IMR-90 (cell line): ENCODE measurements at regions not wholly inside any gene's neighbourhood (a gene's known extent, or its start where the extent isn't known, plus 50 kb on each side); places are given as distances from the start of the nearest gene placed in this dataset.

Experiments
- ATAC-seq: fragments of 200-7000 bp; cut with Tn5 transposase; 2 replicates; pipeline ENCODE4 v1.9.1; 2020; ENCODE audit warnings: low read depth, mild to moderate bottlenecking, moderate library complexity
- BruUV-seq: library from RNA; stranded (reverse); fragments of 400-500 nt; replicated peaks from 2 replicates; lab custom pipeline; 2021; lab: Mats Ljungman, UMichigan
- CTCF ChIA-PET: fragments of 300-600 bp; formaldehyde crosslinking; extraction: SDS; loops from one replicate; lab custom pipeline; 2021; ENCODE audit warnings: antibody characterized with exemption; lab: Yijun Ruan, JAX
- POLR2A ChIA-PET: fragments of 300-600 bp; sonication (Branson Sonifier 250); formaldehyde crosslinking; loops from one replicate; lab custom pipeline; 2022; ENCODE audit warnings: antibody characterized with exemption; ENCODE audit not compliant: unreplicated experiment; lab: Charles Lee
- DNase-seq: peaks from one replicate; pipeline ENCODE4 v3.0.0; 2013
- H2AFZ ChIP-seq: replicated peaks from 2 replicates; pipeline ENCODE3; 2013; ENCODE audit warnings: low read length, mild to moderate bottlenecking; ENCODE audit not compliant: poor library complexity
- H2AK5ac ChIP-seq: 2 replicates; pipeline ENCODE4 v1.6.1; 2013; ENCODE audit warnings: low read depth, low read length, inconsistent platforms
- H2AK9ac ChIP-seq: replicated peaks from 2 replicates; pipeline ENCODE3; 2013; ENCODE audit warnings: mild to moderate bottlenecking, low read depth, low read length, moderate library complexity; ENCODE audit not compliant: poor library complexity
- H2BK120ac ChIP-seq: 2 replicates; pipeline ENCODE4 v1.6.1; 2013; ENCODE audit warnings: low read depth, low read length, inconsistent platforms
- H2BK15ac ChIP-seq: 3 replicates; pipeline ENCODE4 v1.6.1; 2013; ENCODE audit warnings: low read depth, low read length, inconsistent platforms
- H2BK20ac ChIP-seq: 2 replicates; pipeline ENCODE4 v1.6.1; 2013; ENCODE audit warnings: low read depth, mild to moderate bottlenecking, inconsistent platforms, low read length, moderate library complexity
- H2BK5ac ChIP-seq: 2 replicates; pipeline ENCODE4 v1.6.1; 2013; ENCODE audit warnings: mild to moderate bottlenecking, low read depth, low read length, inconsistent platforms; ENCODE audit not compliant: poor library complexity, severe bottlenecking
- H3K14ac ChIP-seq: replicated peaks from 2 replicates; pipeline ENCODE4 v1.6.1; 2013; ENCODE audit warnings: low read depth, low read length, inconsistent platforms
- H3K18ac ChIP-seq: 2 replicates; pipeline ENCODE4 v1.6.1; 2013; ENCODE audit warnings: low read depth, low read length, control low read depth
- H3K23ac ChIP-seq: 2 replicates; pipeline ENCODE4 v1.6.1; 2013; ENCODE audit warnings: low read depth, low read length, inconsistent platforms
- H3K27ac ChIP-seq: 2 replicates; pipeline ENCODE4 v1.5.1; 2013; ENCODE audit warnings: mild to moderate bottlenecking, control low read depth, low read length; ENCODE audit not compliant: insufficient read depth
- H3K27me3 ChIP-seq: 2 replicates; pipeline ENCODE4 v1.6.1; 2013; ENCODE audit warnings: low read length; ENCODE audit not compliant: control insufficient read depth, insufficient read depth
- H3K36me3 ChIP-seq: 2 replicates; pipeline ENCODE4 v1.6.1; 2013; ENCODE audit warnings: low read length, mixed read lengths; ENCODE audit not compliant: control insufficient read depth, insufficient read depth
- H3K4ac ChIP-seq: 2 replicates; pipeline ENCODE4 v1.6.1; 2013; ENCODE audit warnings: low read depth, low read length, inconsistent platforms
- H3K4me1 ChIP-seq: 2 replicates; pipeline ENCODE4 v1.6.1; 2013; ENCODE audit warnings: low read length, mixed read lengths; ENCODE audit not compliant: control insufficient read depth, insufficient read depth
- H3K4me2 ChIP-seq: 2 replicates; pipeline ENCODE4 v1.6.1; 2013; ENCODE audit warnings: low read depth, mild to moderate bottlenecking, control low read depth, low read length, moderate library complexity
- H3K4me3 ChIP-seq: 2 replicates; pipeline ENCODE4 v1.5.1; 2013; ENCODE audit warnings: low read depth, mild to moderate bottlenecking, control low read depth, low read length, moderate library complexity; ENCODE audit not compliant: insufficient read depth
- H3K56ac ChIP-seq: 2 replicates; pipeline ENCODE4 v1.6.1; 2013; ENCODE audit warnings: low read length, inconsistent platforms; ENCODE audit not compliant: insufficient read depth; ENCODE audit errors: extremely low read depth
- H3K79me1 ChIP-seq, 2 experiments: 2 replicates each; pipeline ENCODE4 v1.6.1; 2013; ENCODE audit warnings: low read length in 2 of 2, inconsistent platforms in 1 of 2, low read depth in 1 of 2
- H3K9ac ChIP-seq: 2 replicates; pipeline ENCODE4 v1.6.1; 2013; ENCODE audit warnings: low read depth, low read length, control low read depth
- H3K9me1 ChIP-seq: 2 replicates; pipeline ENCODE4 v1.6.1; 2013; ENCODE audit warnings: low read length, inconsistent platforms; ENCODE audit not compliant: insufficient read depth
- H3K9me3 ChIP-seq: 2 replicates; pipeline ENCODE4 v1.6.1; 2013; ENCODE audit warnings: low read length; ENCODE audit not compliant: control insufficient read depth, insufficient read depth
- H4K20me1 ChIP-seq: 2 replicates; pipeline ENCODE4 v1.6.1; 2013; ENCODE audit warnings: low read length, inconsistent platforms; ENCODE audit not compliant: insufficient read depth
- H4K5ac ChIP-seq: 2 replicates; pipeline ENCODE4 v1.6.1; 2013; ENCODE audit warnings: mild to moderate bottlenecking, low read depth, low read length, control low read depth
- H4K8ac ChIP-seq, 2 experiments: 2 replicates each; pipeline ENCODE4 v1.6.1; 2013; ENCODE audit warnings: low read depth in 2 of 2, low read length in 2 of 2, control low read depth in 1 of 2, inconsistent platforms in 1 of 2
- H4K91ac ChIP-seq: 2 replicates; pipeline ENCODE4 v1.6.1; 2013; ENCODE audit warnings: low read depth, low read length, inconsistent platforms; ENCODE audit not compliant: insufficient read depth
- BHLHE40 ChIP-seq: fragments of 150-350 bp; IDR thresholded peaks from 2 replicates; pipeline ENCODE4 v1.6.1; 2016; ENCODE audit warnings: mild to moderate bottlenecking, low read depth, low read length
- CEBPB ChIP-seq: IDR thresholded peaks from 2 replicates; pipeline ENCODE4 v1.6.1; 2012; ENCODE audit warnings: low read depth, low read length, improper control_type of control experiment
- CHD1 ChIP-seq: IDR thresholded peaks from 2 replicates; pipeline ENCODE4 v1.6.1; 2012; ENCODE audit warnings: low read depth, low read length, improper control_type of control experiment
- ELK1 ChIP-seq: fragments of 150-350 bp; IDR thresholded peaks from 2 replicates; pipeline ENCODE4 v1.6.1; 2016; ENCODE audit warnings: low read depth, mild to moderate bottlenecking, low read length, moderate library complexity, borderline replicate concordance
- FOS ChIP-seq: fragments of 150-350 bp; IDR thresholded peaks from 2 replicates; pipeline ENCODE4 v1.6.1; 2016; ENCODE audit warnings: low read depth, low read length
- MAFK ChIP-seq: IDR thresholded peaks from 2 replicates; pipeline ENCODE4 v1.6.1; 2012; ENCODE audit warnings: low read depth, low read length, improper control_type of control experiment
- MAZ ChIP-seq: IDR thresholded peaks from 2 replicates; pipeline ENCODE4 v1.6.1; 2012; ENCODE audit warnings: low read depth, mild to moderate bottlenecking, low read length, improper control_type of control experiment, moderate library complexity, borderline replicate concordance
- NFE2L2 ChIP-seq: fragments of 150-350 bp; IDR thresholded peaks from 2 replicates; pipeline ENCODE4 v1.6.1; 2016; ENCODE audit warnings: low read depth, mild to moderate bottlenecking, low read length
- RAD21 ChIP-seq: IDR thresholded peaks from 2 replicates; pipeline ENCODE4 v1.6.1; 2012; ENCODE audit warnings: low read length, improper control_type of control experiment
- RCOR1 ChIP-seq: IDR thresholded peaks from 2 replicates; pipeline ENCODE4 v1.6.1; 2012; ENCODE audit warnings: mild to moderate bottlenecking, low read length, improper control_type of control experiment; ENCODE audit not compliant: insufficient replicate concordance
- SMC3 ChIP-seq: fragments of 150-350 bp; IDR thresholded peaks from 2 replicates; pipeline ENCODE4 v1.6.1; 2016; ENCODE audit warnings: low read depth, mild to moderate bottlenecking, antibody characterized with exemption, low read length, moderate library complexity
- WGBS, 2 experiments: methylation state at CpG; one replicate each; pipeline versions ENCODE4 v1.1.5 to v1.1.7; 2013; ENCODE audit warnings: missing lambda C conversion rate in 2 of 2; ENCODE audit not compliant: insufficient read length in 1 of 2; ENCODE audit errors: extremely low coverage in 2 of 2; 5-methylcytosine and 5-hydroxymethylcytosine counted together
- dilution Hi-C: fragments of 300-500 bp; cut with HindIII; formaldehyde crosslinking; loops from one replicate; pipeline ENCODE4 v1.14.3; 2018; ENCODE audit warnings: low sequenced_read_pairs; ENCODE audit not compliant: unreplicated experiment
- in situ Hi-C: fragments of 300-500 bp; cut with MboI; formaldehyde crosslinking; loops from 3 replicates; pipeline ENCODE4 v1.14.3; 2019; ENCODE audit warnings: low sequenced_read_pairs, inconsistent platforms, mixed read lengths
- intact Hi-C: fragments of 100-400 bp; cut with micrococcal nuclease; formaldehyde crosslinking; loops from 2 replicates; pipeline ENCODE4 v1.10.0; 2022
- TF ChIP-seq, protein P1 (sequence below): fragments of 150-350 bp; IDR thresholded peaks from 2 replicates; pipeline ENCODE4 v1.6.1; 2017; ENCODE audit warnings: mild to moderate bottlenecking, antibody characterized with exemption, low read length, low read depth
- TF ChIP-seq, protein P2 (sequence below): conservative IDR thresholded peaks from 2 replicates; pipeline ENCODE4 v1.5.1; 2012; ENCODE audit warnings: mild to moderate bottlenecking, low read depth, low read length, improper control_type of control experiment

DNA sequence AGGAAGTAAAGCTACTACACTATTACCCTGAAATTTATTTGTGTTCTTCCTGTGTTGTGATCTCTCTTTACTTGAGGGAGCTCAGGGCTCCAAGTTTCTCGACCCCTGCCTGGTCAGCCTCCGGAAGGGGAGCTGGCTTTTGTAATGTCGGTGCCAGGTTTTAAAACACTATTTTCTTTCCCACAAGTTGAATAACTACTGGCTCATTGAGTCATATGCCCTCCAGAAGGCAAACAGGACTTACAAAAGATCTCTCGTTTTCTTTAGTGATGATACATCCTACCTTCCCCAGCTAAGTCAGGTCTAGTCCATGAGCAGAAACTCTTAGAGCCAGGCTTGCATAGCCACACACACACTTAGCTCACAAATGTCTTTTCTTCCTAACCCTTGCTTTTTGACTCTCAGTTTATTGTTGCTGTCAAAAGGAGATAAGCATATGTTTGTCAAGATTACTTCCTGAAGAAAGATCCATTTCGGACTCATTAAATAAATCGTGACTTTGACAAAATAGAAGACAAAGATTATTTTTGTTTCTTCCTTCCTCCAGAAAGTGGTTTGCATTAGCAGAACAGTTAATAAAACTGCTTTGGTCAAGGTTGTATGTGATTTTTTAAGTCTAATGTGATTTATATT is 209.8 kb upstream of the FLRT2 start:
- H3K9me1 ChIP-seq = no peaks in the 10 kb centered on the region
- in situ Hi-C loops = no loop called here
- H3K18ac ChIP-seq = no peak overlapping the region
- intact Hi-C loops = loop anchor here (10.0 kb wide), 1 partner anchor 205 kb away; no protein-coding TSS in a partner anchor
- H3K4ac ChIP-seq = no peak overlapping the region
- no peak overlapping the region for H4K5ac ChIP-seq
- H2BK120ac ChIP-seq = no peak overlapping the region
- H3K14ac ChIP-seq = no peak overlapping the region
- BruUV-seq = no TSS peak
- H3K4me3 ChIP-seq = no peak overlapping the region
- no peak overlapping the region for H2AFZ ChIP-seq
- 0% methylated on average over 4 of the region's 6 CpGs; no CpG with 5 or more reads in 1 of the 2 experiments for WGBS, 2 experiments
- no peaks in the 10 kb centered on the region for H3K79me1 ChIP-seq
- H3K4me1 ChIP-seq = peaks cover 2% of the 10 kb centered on the region; the same call in 1 of the 2 replicates
- no peak overlapping the region for H2AK5ac ChIP-seq
- H4K8ac ChIP-seq = no peak overlapping the region
- H3K36me3 ChIP-seq = no peaks in the 10 kb centered on the region
- no peak overlapping the region for H2BK5ac ChIP-seq
- DNase-seq (peak; percentile 73), ATAC-seq (peak; percentile 42; the same call in 1 of the 2 replicates)
- H3K4me2 ChIP-seq = no peak overlapping the region
- no peak overlapping the region for H4K91ac ChIP-seq
- no peak overlapping the region for H3K27ac ChIP-seq
- ChIA-PET CTCF (no interaction called here), POLR2A (no interaction called here)
- TF ChIP-seq BHLHE40 (no peak), SMC3 (no peak), NFE2L2 (no peak), ELK1 (no peak), MAFK (no peak), RAD21 (no peak), FOS (no peak), MAZ (no peak), RCOR1 (no peak), CHD1 (no peak), CEBPB (no peak)
- TF ChIP-seq, protein P1, sequence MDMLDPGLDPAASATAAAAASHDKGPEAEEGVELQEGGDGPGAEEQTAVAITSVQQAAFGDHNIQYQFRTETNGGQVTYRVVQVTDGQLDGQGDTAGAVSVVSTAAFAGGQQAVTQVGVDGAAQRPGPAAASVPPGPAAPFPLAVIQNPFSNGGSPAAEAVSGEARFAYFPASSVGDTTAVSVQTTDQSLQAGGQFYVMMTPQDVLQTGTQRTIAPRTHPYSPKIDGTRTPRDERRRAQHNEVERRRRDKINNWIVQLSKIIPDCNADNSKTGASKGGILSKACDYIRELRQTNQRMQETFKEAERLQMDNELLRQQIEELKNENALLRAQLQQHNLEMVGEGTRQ = no peak
- TF ChIP-seq, protein P2, sequence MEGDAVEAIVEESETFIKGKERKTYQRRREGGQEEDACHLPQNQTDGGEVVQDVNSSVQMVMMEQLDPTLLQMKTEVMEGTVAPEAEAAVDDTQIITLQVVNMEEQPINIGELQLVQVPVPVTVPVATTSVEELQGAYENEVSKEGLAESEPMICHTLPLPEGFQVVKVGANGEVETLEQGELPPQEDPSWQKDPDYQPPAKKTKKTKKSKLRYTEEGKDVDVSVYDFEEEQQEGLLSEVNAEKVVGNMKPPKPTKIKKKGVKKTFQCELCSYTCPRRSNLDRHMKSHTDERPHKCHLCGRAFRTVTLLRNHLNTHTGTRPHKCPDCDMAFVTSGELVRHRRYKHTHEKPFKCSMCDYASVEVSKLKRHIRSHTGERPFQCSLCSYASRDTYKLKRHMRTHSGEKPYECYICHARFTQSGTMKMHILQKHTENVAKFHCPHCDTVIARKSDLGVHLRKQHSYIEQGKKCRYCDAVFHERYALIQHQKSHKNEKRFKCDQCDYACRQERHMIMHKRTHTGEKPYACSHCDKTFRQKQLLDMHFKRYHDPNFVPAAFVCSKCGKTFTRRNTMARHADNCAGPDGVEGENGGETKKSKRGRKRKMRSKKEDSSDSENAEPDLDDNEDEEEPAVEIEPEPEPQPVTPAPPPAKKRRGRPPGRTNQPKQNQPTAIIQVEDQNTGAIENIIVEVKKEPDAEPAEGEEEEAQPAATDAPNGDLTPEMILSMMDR = no peak
- H3K56ac ChIP-seq = no peak overlapping the region
- H2AK9ac ChIP-seq = no peak overlapping the region
- no peaks in the 10 kb centered on the region for H4K20me1 ChIP-seq
- no peak overlapping the region for H2BK20ac ChIP-seq
- dilution Hi-C loops = no loop called here
- H3K27me3 ChIP-seq = no peaks in the 10 kb centered on the region
- H3K9me3 ChIP-seq = no peaks in the 10 kb centered on the region
- no peak overlapping the region for H3K23ac ChIP-seq
- H2BK15ac ChIP-seq = no peak overlapping the region
- no peak overlapping the region for H3K9ac ChIP-seq
